H9 (cell line): ENCODE measurements at regions not wholly inside any gene's neighbourhood (a gene's known extent, or its start where the extent isn't known, plus 50 kb on each side); places are given as distances from the start of the nearest gene placed in this dataset.

Source experiments
- DNase-seq: peaks from one replicate; pipeline ENCODE4 v3.0.0-alpha.2; 2017
- H2AFZ ChIP-seq: one replicate; pipeline ENCODE4 v1.6.1; 2013; ENCODE audit warnings: mild to moderate bottlenecking, low read length, control low read depth, moderate library complexity
- H2AK5ac ChIP-seq: 2 replicates; pipeline ENCODE4 v1.6.1; 2013; ENCODE audit warnings: low read length, control low read depth, mixed read lengths; ENCODE audit not compliant: insufficient read length
- H2BK120ac ChIP-seq: one replicate; pipeline ENCODE4 v1.6.1; 2013; ENCODE audit warnings: low read depth, mild to moderate bottlenecking, low read length, control low read depth, inconsistent platforms; ENCODE audit not compliant: poor library complexity, severe bottlenecking
- H2BK12ac ChIP-seq: 2 replicates; pipeline ENCODE4 v1.6.1; 2013; ENCODE audit warnings: low read length, control low read depth, mixed read lengths, low read depth; ENCODE audit not compliant: insufficient read length
- H2BK15ac ChIP-seq: 2 replicates; pipeline ENCODE4 v1.6.1; 2013; ENCODE audit warnings: low read depth, low read length, control low read depth
- H2BK20ac ChIP-seq: one replicate; pipeline ENCODE4 v1.6.1; 2013; ENCODE audit warnings: low read depth, mild to moderate bottlenecking, low read length, control low read depth, inconsistent platforms; ENCODE audit not compliant: poor library complexity, severe bottlenecking
- H2BK5ac ChIP-seq: 2 replicates; pipeline ENCODE4 v1.6.1; 2013; ENCODE audit warnings: low read length, control low read depth, mixed read lengths; ENCODE audit not compliant: insufficient read length
- H3K14ac ChIP-seq: 2 replicates; pipeline ENCODE4 v1.6.1; 2013; ENCODE audit warnings: low read length, control low read depth; ENCODE audit not compliant: insufficient read depth
- H3K18ac ChIP-seq: 2 replicates; pipeline ENCODE4 v1.6.1; 2013; ENCODE audit warnings: low read depth, mild to moderate bottlenecking, mixed read lengths, low read length, control low read depth; ENCODE audit not compliant: insufficient read length
- H3K23ac ChIP-seq: 2 replicates; pipeline ENCODE4 v1.6.1; 2013; ENCODE audit warnings: low read length, control low read depth, mixed read lengths, low read depth; ENCODE audit not compliant: insufficient read length
- H3K23me2 ChIP-seq: 2 replicates; pipeline ENCODE4 v1.6.1; 2013; ENCODE audit warnings: low read depth, mild to moderate bottlenecking, mixed read lengths, low read length, control low read depth; ENCODE audit not compliant: insufficient read length, poor library complexity, severe bottlenecking
- H3K27ac ChIP-seq: 2 replicates; pipeline ENCODE4 v1.5.1; 2013; ENCODE audit warnings: low read length, control low read depth, mixed read lengths, low read depth; ENCODE audit not compliant: insufficient read length
- H3K27me3 ChIP-seq: 2 replicates; pipeline ENCODE4 v1.6.1; 2013; ENCODE audit warnings: low read length, control low read depth, inconsistent platforms; ENCODE audit not compliant: insufficient read depth
- H3K4ac ChIP-seq: 2 replicates; pipeline ENCODE4 v1.6.1; 2013; ENCODE audit warnings: low read depth, mild to moderate bottlenecking, control low read depth, inconsistent platforms, low read length, moderate library complexity
- H3K4me1 ChIP-seq: 2 replicates; pipeline ENCODE4 v1.6.1; 2013; ENCODE audit warnings: low read length, control low read depth, inconsistent platforms; ENCODE audit not compliant: insufficient read depth
- H3K4me2 ChIP-seq: 2 replicates; pipeline ENCODE4 v1.6.1; 2013; ENCODE audit warnings: low read length, control low read depth, mixed read lengths; ENCODE audit not compliant: insufficient read length, insufficient read depth
- H3K56ac ChIP-seq: 2 replicates; pipeline ENCODE4 v1.6.1; 2013; ENCODE audit warnings: low read depth, mild to moderate bottlenecking, mixed read lengths, low read length, control low read depth; ENCODE audit not compliant: insufficient read length
- H3K79me1 ChIP-seq: 2 replicates; pipeline ENCODE4 v1.6.1; 2013; ENCODE audit warnings: low read depth, mild to moderate bottlenecking, moderate library complexity, low read length, control low read depth, inconsistent platforms; ENCODE audit not compliant: insufficient read depth, poor library complexity, severe bottlenecking
- H3K79me2 ChIP-seq: 2 replicates; pipeline ENCODE4 v1.6.1; 2013; ENCODE audit warnings: low read length, control low read depth, inconsistent platforms; ENCODE audit not compliant: insufficient read depth
- H3K9ac ChIP-seq: 2 replicates; pipeline ENCODE4 v1.6.1; 2013; ENCODE audit warnings: low read length, control low read depth, mixed read lengths; ENCODE audit not compliant: insufficient read length; ENCODE audit errors: extremely low read depth
- H3K9me3 ChIP-seq: one replicate; pipeline ENCODE4 v1.6.1; 2013; ENCODE audit warnings: low read depth, low read length, inconsistent platforms; ENCODE audit not compliant: control insufficient read depth
- H3T11ph ChIP-seq: one replicate; pipeline ENCODE4 v1.6.1; 2013; ENCODE audit warnings: mild to moderate bottlenecking, low read length, control low read depth, inconsistent platforms
- H4K20me1 ChIP-seq: one replicate; pipeline ENCODE4 v1.6.1; 2013; ENCODE audit not compliant: control insufficient read depth, insufficient read length, insufficient read depth
- H4K5ac ChIP-seq: 2 replicates; pipeline ENCODE4 v1.6.1; 2013; ENCODE audit warnings: low read depth, mild to moderate bottlenecking, mixed read lengths, low read length, control low read depth; ENCODE audit not compliant: insufficient read length
- H4K8ac ChIP-seq: replicated peaks from 2 replicates; pipeline ENCODE4 v1.6.1; 2013; ENCODE audit warnings: low read length, control low read depth, mixed read lengths, low read depth; ENCODE audit not compliant: insufficient read length
- H4K91ac ChIP-seq: 2 replicates; pipeline ENCODE4 v1.6.1; 2013; ENCODE audit warnings: low read depth, mild to moderate bottlenecking, moderate library complexity, mixed read lengths, low read length, control low read depth; ENCODE audit not compliant: insufficient read length
- H3K27ac Mint-ChIP-seq, 3 experiments: 2 replicates in 2 of 3; 3 replicates in 1 of 3; pipeline ENCODE4 v1.8.0; 2020 to 2021; ENCODE audit warnings: mixed read lengths in 3 of 3, mild to moderate bottlenecking in 1 of 3, moderate library complexity in 1 of 3
- H3K27me3 Mint-ChIP-seq: 2 replicates; pipeline ENCODE4 v1.8.0; 2021; ENCODE audit warnings: low read depth, mild to moderate bottlenecking, moderate library complexity, mixed read lengths
- H3K36me3 Mint-ChIP-seq, 3 experiments: 2 replicates in 2 of 3; 3 replicates in 1 of 3; pipeline ENCODE4 v1.8.0; 2020 to 2021; ENCODE audit warnings: low read depth in 3 of 3, mixed read lengths in 3 of 3; ENCODE audit not compliant: insufficient read depth in 1 of 3
- H3K4me1 Mint-ChIP-seq, 2 experiments: 2 replicates each; pipeline ENCODE4 v1.8.0; 2020; ENCODE audit warnings: mixed read lengths in 2 of 2
- H3K4me3 Mint-ChIP-seq, 2 experiments: 2 replicates in 1 of 2; 3 replicates in 1 of 2; pipeline ENCODE4 v1.8.0; 2020 to 2021; ENCODE audit warnings: mild to moderate bottlenecking in 2 of 2, mixed read lengths in 2 of 2, moderate library complexity in 1 of 2
- H3K9me3 Mint-ChIP-seq, 2 experiments: 2 replicates in 1 of 2; 3 replicates in 1 of 2; pipeline ENCODE4 v1.8.0; 2020; ENCODE audit warnings: mild to moderate bottlenecking in 2 of 2, mixed read lengths in 2 of 2, moderate library complexity in 1 of 2
- CTCF ChIP-seq: fragments of 200-600 bp; sonication (generic); conservative IDR thresholded peaks from 3 replicates; pipeline ENCODE4 v1.8.0; 2021; ENCODE audit warnings: antibody characterized with exemption, mild to moderate bottlenecking
- WGBS: extraction: QIAGEN DNeasy Blood & Tissue Kit; methylation state at CpG from one replicate; pipeline ENCODE4 v1.1.7; 2013; ENCODE audit warnings: missing lambda C conversion rate, low lambda C conversion rate, mixed read lengths; ENCODE audit not compliant: insufficient read length; ENCODE audit errors: extremely low coverage; 5-methylcytosine and 5-hydroxymethylcytosine counted together

GRCh38 chr3:117597865-117598264, 888.3 kb downstream of the TUSC7 start:
- H3K27ac Mint-ChIP-seq = no peak overlapping the region

More at GRCh38 chr3:117597865-117598264, 888.3 kb downstream of the TUSC7 start:
- no peak for DNase-seq
- no peak overlapping the region for H2BK12ac ChIP-seq
- TF ChIP-seq CTCF = no peak
- Mint-ChIP-seq H3K36me3 (no peaks in the 10 kb centered on the region), H3K9me3 (no peaks in the 10 kb centered on the region), H3K4me3 (no peak overlapping the region), H3K4me1 (peaks cover 7 to 19% of the 10 kb centered on the region in 2 experiments; a peak in 3 of 4 replicates), H3K27me3 (no peaks in the 10 kb centered on the region)
- no peak overlapping the region for H4K8ac ChIP-seq
- H3K4ac ChIP-seq = no peak overlapping the region
- H2AFZ ChIP-seq = no peak overlapping the region
- no peak overlapping the region for H3K23ac ChIP-seq
- no CpG with 5 or more reads among the region's 1 CpG for WGBS
- no peaks in the 10 kb centered on the region for H3K4me1 ChIP-seq
- no peak overlapping the region for H3T11ph ChIP-seq
- H3K23me2 ChIP-seq = no peaks in the 10 kb centered on the region
- no peaks in the 10 kb centered on the region for H4K20me1 ChIP-seq
- H2BK5ac ChIP-seq = no peak overlapping the region
- H3K18ac ChIP-seq = no peak overlapping the region
- no peak overlapping the region for H3K14ac ChIP-seq
- H2BK120ac ChIP-seq = no peak overlapping the region
- no peak overlapping the region for H2AK5ac ChIP-seq
- no peak overlapping the region for H2BK15ac ChIP-seq
- no peak overlapping the region for H3K4me2 ChIP-seq
- H3K79me2 ChIP-seq = no peaks in the 10 kb centered on the region
- H4K5ac ChIP-seq = no peak overlapping the region
- H4K91ac ChIP-seq = no peak overlapping the region
- no peak overlapping the region for H3K9ac ChIP-seq
- no peak overlapping the region for H3K56ac ChIP-seq
- no peaks in the 10 kb centered on the region for H3K27me3 ChIP-seq
- no peaks in the 10 kb centered on the region for H3K9me3 ChIP-seq
- H3K27ac ChIP-seq = no peak overlapping the region
- no peaks in the 10 kb centered on the region for H3K79me1 ChIP-seq
- H2BK20ac ChIP-seq = no peak overlapping the region
